Body of pancreas (tissue), 4 donors: ENCODE measurements at regions not wholly inside any gene's neighbourhood (a gene's known extent, or its start where the extent isn't known, plus 50 kb on each side); places are given as distances from the start of the nearest gene placed in this dataset.
A peak's percentile ranks its signal among the peaks of the same experiment; 100 is the strongest.

Experiments used
- ATAC-seq: fragments of 150-250 bp; one replicate; pipeline ENCODE4 v1.9.1; 2016
- DNase-seq, 4 donors: peaks; one replicate each; pipeline ENCODE4 v3.0.0-alpha.2; 2019
- H3K27ac ChIP-seq, 4 donors: fragments of 200-600 bp; sonication (generic); 1 replicate in 3 of 4; 2 replicates in 1 of 4; pipeline versions ENCODE4 v1.5.1 to v1.6.1; 2016 to 2019; ENCODE audit warnings: mild to moderate bottlenecking in 1 of 4, mixed read lengths in 1 of 4, moderate library complexity in 1 of 4
- H3K27me3 ChIP-seq, 2 donors: fragments of 200-600 bp; sonication (generic); one replicate each; pipeline ENCODE4 v1.6.0; 2016; ENCODE audit warnings: mild to moderate bottlenecking in 1 of 2
- H3K36me3 ChIP-seq, 2 donors: fragments of 200-600 bp; sonication (generic); replicated peaks in 1 of 2; 2 replicates each; pipeline ENCODE4 v1.5.1; 2016; ENCODE audit warnings: low read depth in 2 of 2; ENCODE audit not compliant: insufficient read depth in 1 of 2
- H3K4me1 ChIP-seq: fragments of 200-600 bp; sonication (generic); one replicate; pipeline ENCODE4 v1.6.0; 2016
- H3K4me3 ChIP-seq, 2 donors: fragments of 200-600 bp; sonication (generic); 1 replicate in 1 of 2; 2 replicates in 1 of 2; pipeline ENCODE4 v1.5.1; 2016 to 2019
- H3K9me3 ChIP-seq, 3 donors: fragments of 200-600 bp; sonication (generic); 1 replicate in 2 of 3; 2 replicates in 1 of 3; pipeline ENCODE4 v1.5.1; 2016
- POLR2A ChIP-seq, 3 donors: fragments of 450-650 bp; IDR thresholded peaks; one replicate each; pipeline ENCODE4 v1.6.1; 2016; ENCODE audit warnings: antibody characterized with exemption in 3 of 3, mild to moderate bottlenecking in 2 of 3
- WGBS, 2 donors: methylation state at CpG; one replicate each; pipeline ENCODE4 v1.1.5; 2017; 5-methylcytosine and 5-hydroxymethylcytosine counted together
- intact Hi-C: fragments of 100-400 bp; cut with DNase I; formaldehyde crosslinking; loops from one replicate; pipeline ENCODE4 v1.15.1; 2023
- TF ChIP-seq, protein P1 (sequence below), 7 experiments: fragments of 450-650 bp in 4 of 7; fragments of 200-600 bp in 3 of 7; sonication (generic) in 3 of 7; IDR thresholded peaks; one replicate each; pipeline ENCODE4 v1.5.1; 2016 to 2019; ENCODE audit warnings: antibody characterized with exemption in 7 of 7

DNA sequence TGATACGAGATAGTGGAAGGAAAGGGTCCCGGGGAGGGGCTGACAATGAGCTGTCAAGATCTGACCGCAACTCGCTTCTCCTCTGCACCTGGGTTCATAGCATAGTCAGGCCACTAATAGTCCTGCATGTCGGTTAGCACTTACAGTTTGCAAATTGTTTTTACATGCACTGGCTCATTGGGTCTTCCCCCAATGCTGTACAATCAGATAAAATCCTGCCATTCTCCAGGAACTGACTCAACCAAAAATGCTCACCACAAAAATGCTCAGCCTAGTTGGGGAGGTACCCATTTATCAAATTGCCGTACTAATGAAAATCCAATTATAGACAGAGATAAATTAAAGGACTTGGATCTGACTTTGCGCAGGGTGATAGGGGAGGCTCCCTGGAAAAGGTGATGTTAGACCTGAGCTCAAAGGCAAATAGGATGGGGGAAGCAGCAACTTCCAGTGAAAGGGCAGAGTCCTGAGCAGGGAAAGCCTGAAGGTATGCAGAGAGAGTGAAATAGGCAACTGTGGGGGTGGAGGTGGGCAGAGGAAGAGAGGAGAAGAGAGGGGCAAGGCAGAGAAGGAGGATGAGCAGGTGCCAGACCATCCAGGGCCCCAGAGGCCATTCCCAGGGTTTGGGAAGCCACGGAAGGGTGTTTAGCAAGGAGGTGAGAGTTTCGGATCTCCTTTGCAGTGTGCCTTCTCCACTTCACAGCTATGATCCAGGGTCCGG is 326.1 kb upstream of the TSHZ3 start:
- DNase-seq (no peak), ATAC-seq (no peak)
- 41 to 45% methylated on average over 10 of the region's 10 CpGs for WGBS, 2 donors
- Histone ChIP-seq H3K36me3 (no peaks in the 10 kb centered on the region), H3K4me1 (no peaks in the 10 kb centered on the region), H3K9me3 (no peaks in the 10 kb centered on the region), H3K27me3 (no peaks in the 10 kb centered on the region), H3K27ac (no peak overlapping the region), H3K4me3 (no peak overlapping the region)
- TF ChIP-seq, protein P1, sequence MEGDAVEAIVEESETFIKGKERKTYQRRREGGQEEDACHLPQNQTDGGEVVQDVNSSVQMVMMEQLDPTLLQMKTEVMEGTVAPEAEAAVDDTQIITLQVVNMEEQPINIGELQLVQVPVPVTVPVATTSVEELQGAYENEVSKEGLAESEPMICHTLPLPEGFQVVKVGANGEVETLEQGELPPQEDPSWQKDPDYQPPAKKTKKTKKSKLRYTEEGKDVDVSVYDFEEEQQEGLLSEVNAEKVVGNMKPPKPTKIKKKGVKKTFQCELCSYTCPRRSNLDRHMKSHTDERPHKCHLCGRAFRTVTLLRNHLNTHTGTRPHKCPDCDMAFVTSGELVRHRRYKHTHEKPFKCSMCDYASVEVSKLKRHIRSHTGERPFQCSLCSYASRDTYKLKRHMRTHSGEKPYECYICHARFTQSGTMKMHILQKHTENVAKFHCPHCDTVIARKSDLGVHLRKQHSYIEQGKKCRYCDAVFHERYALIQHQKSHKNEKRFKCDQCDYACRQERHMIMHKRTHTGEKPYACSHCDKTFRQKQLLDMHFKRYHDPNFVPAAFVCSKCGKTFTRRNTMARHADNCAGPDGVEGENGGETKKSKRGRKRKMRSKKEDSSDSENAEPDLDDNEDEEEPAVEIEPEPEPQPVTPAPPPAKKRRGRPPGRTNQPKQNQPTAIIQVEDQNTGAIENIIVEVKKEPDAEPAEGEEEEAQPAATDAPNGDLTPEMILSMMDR (IDR thresholded peaks at IDR 0.05), result no peak
- TF ChIP-seq POLR2A (IDR thresholded peaks at IDR 0.05), result no peak
- intact Hi-C loops, result no loop called here

GRCh38 chr19:31676271-31677004 is 327.2 kb upstream of the TSHZ3 start:
- Histone ChIP-seq H3K9me3 (no peaks in the 10 kb centered on the region), H3K4me3 (no peak overlapping the region), H3K27me3 (no peaks in the 10 kb centered on the region), H3K36me3 (no peaks in the 10 kb centered on the region), H3K27ac (no peak overlapping the region), H3K4me1 (no peaks in the 10 kb centered on the region)
- ATAC-seq (no peak), DNase-seq (no peak)
- intact Hi-C loops, result no loop called here
- 47 to 50% methylated on average over 3 of the region's 3 CpGs for WGBS, 2 donors
- TF ChIP-seq, protein P1 (IDR thresholded peaks at IDR 0.05), result peak in 3 of 7 experiments; percentile 3 to 12 (median 8)
- TF ChIP-seq POLR2A (IDR thresholded peaks at IDR 0.05), result no peak

DNA sequence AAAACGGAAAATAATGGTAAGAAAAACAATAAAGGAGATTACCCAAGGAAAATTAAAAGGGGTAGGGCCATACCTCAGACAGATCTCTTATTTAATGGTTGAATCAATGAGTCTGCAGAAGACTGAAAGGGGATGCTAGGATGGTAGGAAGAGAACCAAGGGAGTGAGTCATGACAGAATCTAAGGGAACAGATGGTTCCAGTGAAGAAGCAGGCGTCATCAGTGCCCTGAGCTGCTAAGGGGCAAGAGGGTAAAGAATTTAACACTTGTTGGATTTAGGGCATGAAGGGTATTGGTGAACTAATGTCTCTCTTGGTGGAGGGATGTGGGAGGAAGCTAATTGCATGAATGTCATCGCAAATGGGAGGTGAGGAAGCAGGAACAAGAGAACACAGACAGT is 329.2 kb upstream of the TSHZ3 start:
- intact Hi-C loops, result no loop called here
- Histone ChIP-seq H3K27me3 (no peaks in the 10 kb centered on the region), H3K4me3 (no peak overlapping the region), H3K9me3 (no peaks in the 10 kb centered on the region), H3K36me3 (no peaks in the 10 kb centered on the region), H3K4me1 (no peaks in the 10 kb centered on the region), H3K27ac (no peak overlapping the region)
- no peak for TF ChIP-seq POLR2A (IDR thresholded peaks at IDR 0.05)
- TF ChIP-seq, protein P1 (IDR thresholded peaks at IDR 0.05), result no peak
- WGBS, 2 donors, result 36 to 40% methylated on average over 3 of the region's 3 CpGs
- ATAC-seq, result no peak
- no peak for DNase-seq

DNA sequence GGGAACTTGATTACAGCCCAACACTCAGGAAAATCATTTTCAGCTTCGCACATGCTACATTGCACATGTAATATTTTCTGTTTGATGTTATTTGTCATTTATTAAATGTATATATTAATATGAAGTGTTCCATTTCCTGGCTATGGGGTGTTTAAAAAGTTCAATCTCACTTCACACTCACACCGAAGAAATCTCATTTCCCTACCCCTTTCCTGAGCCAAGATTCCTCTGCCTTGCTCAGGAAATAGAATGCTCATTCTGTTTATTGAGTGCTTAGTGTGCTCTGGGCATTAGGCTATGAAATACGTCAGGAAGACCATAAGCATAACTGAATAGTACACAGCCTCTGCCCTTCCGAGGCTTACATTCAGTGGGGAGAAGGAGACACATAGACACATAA is 331.9 kb upstream of the TSHZ3 start:
- ATAC-seq, result no peak
- no peaks in the 10 kb centered on the region for H3K36me3 ChIP-seq
- intact Hi-C loops, result no loop called here

More for the DNA sequence above, 331.9 kb upstream of the TSHZ3 start:
- no peaks in the 10 kb centered on the region for H3K9me3 ChIP-seq
- WGBS, 2 donors, result 52 to 59% methylated on average over 4 of the region's 4 CpGs
- DNase-seq, result no peak
- H3K27me3 ChIP-seq, result no peaks in the 10 kb centered on the region
- H3K4me3 ChIP-seq, result no peak overlapping the region
- TF ChIP-seq, protein P1 (IDR thresholded peaks at IDR 0.05), result no peak
- no peak for TF ChIP-seq POLR2A (IDR thresholded peaks at IDR 0.05)
- H3K27ac ChIP-seq, result no peak overlapping the region
- H3K4me1 ChIP-seq, result no peaks in the 10 kb centered on the region
